Stomach (tissue), 4 donors: ENCODE measurements at regions not wholly inside any gene's neighbourhood (a gene's known extent, or its start where the extent isn't known, plus 50 kb on each side); places are given as distances from the start of the nearest gene placed in this dataset.

Source experiments
- CTCF ChIP-seq, 7 experiments: fragments of 450-650 bp in 4 of 7; fragments of 200-600 bp in 3 of 7; sonication (generic) in 3 of 7; IDR thresholded peaks; one replicate each; pipeline ENCODE4 v1.5.1; 2016 to 2019; ENCODE audit warnings: antibody characterized with exemption in 7 of 7, control low read depth in 2 of 7, mild to moderate bottlenecking in 1 of 7
- EP300 ChIP-seq: sonication (generic); formaldehyde crosslinking; IDR thresholded peaks from one replicate; pipeline ENCODE4 v1.6.1; 2017; ENCODE audit warnings: antibody characterized with exemption
- POLR2A ChIP-seq, 4 donors: fragments of 450-650 bp; IDR thresholded peaks; one replicate each; pipeline ENCODE4 v1.6.1; 2016; ENCODE audit warnings: antibody characterized with exemption in 4 of 4, control low read depth in 2 of 4, mild to moderate bottlenecking in 1 of 4, moderate library complexity in 1 of 4

- TF ChIP-seq CTCF (IDR thresholded peaks at IDR 0.05) (no peak), POLR2A (IDR thresholded peaks at IDR 0.05) (no peak), EP300 (no peak)
These were observed 284.2 kb downstream of the C7orf25 start for GRCh38 chr7:42627626-42628025.
